GM18520 (cell line): ENCODE measurements at regions not wholly inside any gene's neighbourhood (a gene's known extent, or its start where the extent isn't known, plus 50 kb on each side); places are given as distances from the start of the nearest gene placed in this dataset.

Experiments used
- ATAC-seq: cut with Tn5 transposase; IDR thresholded peaks from one replicate; pipeline ENCODE4 v1.9.1; 2021; ENCODE audit not compliant: unreplicated experiment

- no peak for ATAC-seq
These were observed 53.2 kb upstream of the GRIA1 start for GRCh38 chr5:153437251-153437650.

DNA sequence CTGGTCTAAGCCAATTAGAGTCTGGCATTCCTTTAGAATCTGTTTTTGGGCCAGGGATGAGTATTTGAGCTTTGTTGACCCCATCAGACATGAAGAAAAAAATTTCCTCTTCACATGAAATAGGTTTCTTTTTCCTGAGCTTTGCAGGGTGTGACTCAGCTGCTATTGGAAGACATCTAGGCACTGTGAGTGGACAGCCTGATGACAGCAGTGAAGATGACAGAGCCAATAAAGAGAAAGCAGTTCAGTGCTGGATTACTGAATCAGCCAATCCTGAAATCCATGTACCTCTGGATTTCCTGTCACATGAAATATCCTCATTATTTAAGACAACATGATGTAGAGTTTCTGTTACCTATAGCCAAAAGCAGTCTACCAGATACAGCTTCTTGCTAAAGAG lies 51.3 kb upstream of the GRIA1 start:
- no peak for ATAC-seq
